ENCODE measurements at regions not wholly inside any gene's neighbourhood (a gene's known extent, or its start where the extent isn't known, plus 50 kb on each side); places are given as distances from the start of the nearest gene placed in this dataset.

GRCh38 chr5:44506561-44506960 lies 117.3 kb upstream of the FGF10 start:
- TF ChIP-seq, protein P1, sequence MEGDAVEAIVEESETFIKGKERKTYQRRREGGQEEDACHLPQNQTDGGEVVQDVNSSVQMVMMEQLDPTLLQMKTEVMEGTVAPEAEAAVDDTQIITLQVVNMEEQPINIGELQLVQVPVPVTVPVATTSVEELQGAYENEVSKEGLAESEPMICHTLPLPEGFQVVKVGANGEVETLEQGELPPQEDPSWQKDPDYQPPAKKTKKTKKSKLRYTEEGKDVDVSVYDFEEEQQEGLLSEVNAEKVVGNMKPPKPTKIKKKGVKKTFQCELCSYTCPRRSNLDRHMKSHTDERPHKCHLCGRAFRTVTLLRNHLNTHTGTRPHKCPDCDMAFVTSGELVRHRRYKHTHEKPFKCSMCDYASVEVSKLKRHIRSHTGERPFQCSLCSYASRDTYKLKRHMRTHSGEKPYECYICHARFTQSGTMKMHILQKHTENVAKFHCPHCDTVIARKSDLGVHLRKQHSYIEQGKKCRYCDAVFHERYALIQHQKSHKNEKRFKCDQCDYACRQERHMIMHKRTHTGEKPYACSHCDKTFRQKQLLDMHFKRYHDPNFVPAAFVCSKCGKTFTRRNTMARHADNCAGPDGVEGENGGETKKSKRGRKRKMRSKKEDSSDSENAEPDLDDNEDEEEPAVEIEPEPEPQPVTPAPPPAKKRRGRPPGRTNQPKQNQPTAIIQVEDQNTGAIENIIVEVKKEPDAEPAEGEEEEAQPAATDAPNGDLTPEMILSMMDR (IDR thresholded peaks at IDR 0.05): no peak
- no peaks in the 10 kb centered on the region for H3K36me3 ChIP-seq (ENCODE audit: control insufficient read depth, insufficient read depth, low read length)
- no peak overlapping the region for H2AFZ ChIP-seq
- H3K4me2 ChIP-seq (ENCODE audit: low read length): no peak overlapping the region
- H3K4me3 ChIP-seq (ENCODE audit: low read depth, low read length): no peak overlapping the region
- no peak overlapping the region for H3K27ac ChIP-seq
- H3K9ac ChIP-seq: no peak overlapping the region
- no peaks in the 10 kb centered on the region for H3K79me2 ChIP-seq
- H3K27me3 ChIP-seq (ENCODE audit: control insufficient read depth, insufficient read depth, low read length): no peaks in the 10 kb centered on the region
- no peaks in the 10 kb centered on the region for H3K9me3 ChIP-seq (ENCODE audit: control insufficient read depth, low read length)
- H3K4me1 ChIP-seq: no peaks in the 10 kb centered on the region

DNA sequence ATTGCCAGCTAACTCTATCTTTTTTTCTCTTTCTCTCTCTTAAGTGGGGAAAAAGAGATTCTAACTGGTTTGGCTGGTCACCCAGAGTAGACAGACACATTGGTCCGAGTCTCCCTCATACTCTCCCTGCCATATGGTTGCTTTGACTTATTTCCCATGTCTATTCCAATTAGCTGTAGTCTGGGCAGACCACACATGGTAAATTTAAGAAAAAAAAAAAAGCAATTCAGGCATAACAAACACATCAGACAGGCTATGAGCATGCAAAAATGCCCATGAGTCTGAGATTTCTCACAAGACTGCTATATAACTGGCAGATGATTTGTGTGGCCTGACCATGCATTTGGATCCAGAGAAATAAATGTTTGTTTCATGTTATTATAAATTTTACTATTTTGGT lies 110.2 kb upstream of the FGF10 start:
- no peak overlapping the region for H3K27ac ChIP-seq
- H3K4me3 ChIP-seq (ENCODE audit: low read depth, low read length): no peak overlapping the region
- H3K4me2 ChIP-seq (ENCODE audit: low read length): no peak overlapping the region
- H3K36me3 ChIP-seq (ENCODE audit: control insufficient read depth, insufficient read depth, low read length): no peaks in the 10 kb centered on the region
- H3K9me3 ChIP-seq (ENCODE audit: control insufficient read depth, low read length): no peaks in the 10 kb centered on the region
- H3K4me1 ChIP-seq: no peaks in the 10 kb centered on the region
- H2AFZ ChIP-seq: no peak overlapping the region
- H3K79me2 ChIP-seq: no peaks in the 10 kb centered on the region
- H3K27me3 ChIP-seq (ENCODE audit: control insufficient read depth, insufficient read depth, low read length): no peaks in the 10 kb centered on the region
- no peak overlapping the region for H3K9ac ChIP-seq
- TF ChIP-seq, protein P1 (IDR thresholded peaks at IDR 0.05): no peak

DNA sequence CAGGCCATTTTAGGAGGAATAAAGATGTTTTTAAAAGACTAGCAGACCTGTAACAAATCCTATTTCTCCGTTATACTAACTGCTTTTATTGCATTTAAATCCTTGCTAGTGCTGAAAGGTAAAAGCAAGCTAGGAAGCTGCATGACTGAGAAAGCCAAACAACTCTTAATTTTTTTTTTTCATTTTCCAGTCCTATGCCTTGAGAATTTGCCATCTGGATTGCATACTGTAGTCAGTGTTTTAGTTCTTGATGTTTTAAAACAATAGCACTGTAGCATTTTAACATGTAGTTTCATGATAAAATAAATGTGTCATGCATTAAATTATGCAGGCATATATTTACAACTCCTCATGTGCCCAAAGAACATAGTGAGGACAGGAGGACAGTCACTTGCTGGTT lies 108.4 kb upstream of the FGF10 start:
- Histone ChIP-seq H3K9me3 (ENCODE audit: control insufficient read depth, low read length) (no peaks in the 10 kb centered on the region), H3K4me1 (no peaks in the 10 kb centered on the region), H3K27me3 (ENCODE audit: control insufficient read depth, insufficient read depth, low read length) (no peaks in the 10 kb centered on the region), H2AFZ (no peak overlapping the region), H3K79me2 (no peaks in the 10 kb centered on the region), H3K4me2 (ENCODE audit: low read length) (no peak overlapping the region), H3K27ac (no peak overlapping the region), H3K9ac (no peak overlapping the region), H3K36me3 (ENCODE audit: control insufficient read depth, insufficient read depth, low read length) (no peaks in the 10 kb centered on the region), H3K4me3 (ENCODE audit: low read depth, low read length) (no peak overlapping the region)
- TF ChIP-seq, protein P1 (IDR thresholded peaks at IDR 0.05): no peak

GRCh38 chr5:44495280-44495679 lies 106.1 kb upstream of the FGF10 start:
- no peaks in the 10 kb centered on the region for H3K4me1 ChIP-seq
- H3K27me3 ChIP-seq (ENCODE audit: control insufficient read depth, insufficient read depth, low read length): no peaks in the 10 kb centered on the region
- no peak overlapping the region for H3K4me3 ChIP-seq (ENCODE audit: low read depth, low read length)
- H3K9me3 ChIP-seq (ENCODE audit: control insufficient read depth, low read length): no peaks in the 10 kb centered on the region
- TF ChIP-seq, protein P1 (IDR thresholded peaks at IDR 0.05): no peak
- H3K79me2 ChIP-seq: no peaks in the 10 kb centered on the region
- H3K36me3 ChIP-seq (ENCODE audit: control insufficient read depth, insufficient read depth, low read length): no peaks in the 10 kb centered on the region
- H3K9ac ChIP-seq: no peak overlapping the region
- no peak overlapping the region for H3K4me2 ChIP-seq (ENCODE audit: low read length)
- no peak overlapping the region for H2AFZ ChIP-seq
- H3K27ac ChIP-seq: no peak overlapping the region

DNA sequence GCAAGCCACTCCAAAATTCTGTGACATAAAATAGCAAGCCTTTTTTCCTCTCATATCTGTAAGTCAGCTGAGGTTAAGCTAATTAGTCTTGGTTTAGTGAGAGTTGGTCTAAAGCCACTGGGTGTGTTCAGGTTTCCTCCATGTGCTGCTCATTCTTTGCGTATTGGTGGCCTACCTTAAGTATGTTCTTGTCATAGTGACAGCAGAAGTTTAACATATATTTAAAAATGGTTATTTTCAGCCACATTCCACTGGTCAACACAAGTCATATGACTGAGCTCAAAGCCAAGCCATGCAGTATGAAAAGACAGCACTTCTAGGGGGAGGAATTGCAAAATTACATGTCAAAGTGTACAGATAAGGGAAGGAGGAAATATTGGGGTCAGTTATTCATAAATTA lies 100.5 kb upstream of the FGF10 start:
- no peaks in the 10 kb centered on the region for H3K4me1 ChIP-seq
- H3K27ac ChIP-seq: no peak overlapping the region
- H2AFZ ChIP-seq: no peak overlapping the region
- no peaks in the 10 kb centered on the region for H3K9me3 ChIP-seq (ENCODE audit: control insufficient read depth, low read length)
- no peak overlapping the region for H3K4me3 ChIP-seq (ENCODE audit: low read depth, low read length)
- H3K9ac ChIP-seq: no peak overlapping the region
- no peaks in the 10 kb centered on the region for H3K79me2 ChIP-seq
- TF ChIP-seq, protein P1 (IDR thresholded peaks at IDR 0.05): no peak
- H3K4me2 ChIP-seq (ENCODE audit: low read length): no peak overlapping the region
- no peaks in the 10 kb centered on the region for H3K27me3 ChIP-seq (ENCODE audit: control insufficient read depth, insufficient read depth, low read length)
- H3K36me3 ChIP-seq (ENCODE audit: control insufficient read depth, insufficient read depth, low read length): no peaks in the 10 kb centered on the region
